PC-9 (cell line): ENCODE measurements at regions not wholly inside any gene's neighbourhood (a gene's known extent, or its start where the extent isn't known, plus 50 kb on each side); places are given as distances from the start of the nearest gene placed in this dataset.

Source experiments
- EZH2 ChIP-seq: fragments of 200-600 bp; sonication (generic); IDR thresholded peaks from 2 replicates; pipeline ENCODE4 v1.8.0; 2017; ENCODE audit warnings: antibody characterized with exemption, low read depth
- TF ChIP-seq, protein P1 (sequence below): fragments of 200-600 bp; sonication (generic); conservative IDR thresholded peaks from 2 replicates; pipeline ENCODE4 v1.6.1; 2017; ENCODE audit warnings: mixed run types, antibody characterized with exemption, mild to moderate bottlenecking, moderate library complexity

DNA sequence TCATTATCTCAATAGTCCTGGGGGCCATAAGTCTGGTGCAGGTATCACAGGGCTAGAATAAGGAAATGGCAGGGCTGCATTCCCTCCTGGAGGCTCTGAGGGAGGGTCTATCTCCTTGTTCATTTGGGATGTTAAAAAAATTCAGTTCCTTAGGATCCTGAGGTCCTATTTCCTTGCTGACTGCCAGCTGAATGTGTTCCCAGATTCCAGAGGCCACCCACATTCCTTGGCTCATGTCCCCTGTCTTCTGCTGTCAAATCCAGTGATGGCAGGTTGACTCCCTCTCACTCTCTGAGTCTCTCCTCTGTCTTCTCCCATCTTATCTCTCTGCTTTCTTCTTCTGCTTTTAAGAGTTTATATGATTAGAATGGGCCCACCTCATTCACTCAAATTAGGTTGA is 400.6 kb downstream of the PTPRU start:
- TF ChIP-seq, protein P1, sequence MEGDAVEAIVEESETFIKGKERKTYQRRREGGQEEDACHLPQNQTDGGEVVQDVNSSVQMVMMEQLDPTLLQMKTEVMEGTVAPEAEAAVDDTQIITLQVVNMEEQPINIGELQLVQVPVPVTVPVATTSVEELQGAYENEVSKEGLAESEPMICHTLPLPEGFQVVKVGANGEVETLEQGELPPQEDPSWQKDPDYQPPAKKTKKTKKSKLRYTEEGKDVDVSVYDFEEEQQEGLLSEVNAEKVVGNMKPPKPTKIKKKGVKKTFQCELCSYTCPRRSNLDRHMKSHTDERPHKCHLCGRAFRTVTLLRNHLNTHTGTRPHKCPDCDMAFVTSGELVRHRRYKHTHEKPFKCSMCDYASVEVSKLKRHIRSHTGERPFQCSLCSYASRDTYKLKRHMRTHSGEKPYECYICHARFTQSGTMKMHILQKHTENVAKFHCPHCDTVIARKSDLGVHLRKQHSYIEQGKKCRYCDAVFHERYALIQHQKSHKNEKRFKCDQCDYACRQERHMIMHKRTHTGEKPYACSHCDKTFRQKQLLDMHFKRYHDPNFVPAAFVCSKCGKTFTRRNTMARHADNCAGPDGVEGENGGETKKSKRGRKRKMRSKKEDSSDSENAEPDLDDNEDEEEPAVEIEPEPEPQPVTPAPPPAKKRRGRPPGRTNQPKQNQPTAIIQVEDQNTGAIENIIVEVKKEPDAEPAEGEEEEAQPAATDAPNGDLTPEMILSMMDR, result no peak
- TF ChIP-seq EZH2, result no peak
